ENCODE measurements at regions not wholly inside any gene's neighbourhood (a gene's known extent, or its start where the extent isn't known, plus 50 kb on each side); places are given as distances from the start of the nearest gene placed in this dataset.

DNA sequence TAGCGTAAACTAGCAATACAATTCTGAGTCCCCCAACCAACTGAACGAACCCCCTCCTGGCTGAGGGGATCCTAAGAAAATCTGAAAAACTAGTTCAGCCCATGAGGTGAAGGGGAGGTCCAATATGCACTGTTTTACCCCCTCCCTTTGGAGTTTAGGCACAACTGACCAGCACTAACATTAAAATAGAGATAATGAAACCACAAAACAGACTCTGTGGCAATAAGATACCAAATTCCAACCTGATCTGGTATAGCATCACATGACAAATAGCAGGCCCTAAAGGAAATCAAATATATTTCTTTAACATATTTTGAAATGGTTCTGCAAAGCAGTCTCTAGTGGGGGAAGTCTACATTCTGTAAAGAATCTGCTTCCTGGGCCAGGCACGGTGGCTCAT, 522.5 kb downstream of the TYW1 start:
- Histone ChIP-seq H3F3A (replicated peaks; ENCODE audit: low read depth) (no peaks in the 10 kb centered on the region), H3K4me2 (no peak overlapping the region), H3K27ac (ENCODE audit: low read depth) (no peak overlapping the region), H4K20me1 (replicated peaks; ENCODE audit: insufficient read depth) (no peaks in the 10 kb centered on the region), H3K4me1 (ENCODE audit: insufficient read depth) (no peaks in the 10 kb centered on the region), H2AFZ (no peak overlapping the region), H3K79me2 (replicated peaks; ENCODE audit: insufficient read depth) (no peaks in the 10 kb centered on the region), H3K4me3 (no peak overlapping the region), H3K27me3 (ENCODE audit: insufficient read depth) (no peaks in the 10 kb centered on the region), H3K36me3 (ENCODE audit: insufficient read depth) (no peaks in the 10 kb centered on the region), H3K9me2 (ENCODE audit: insufficient read depth) (no peaks in the 10 kb centered on the region)
- TF ChIP-seq STAT1 (IDR thresholded peaks at IDR 0.05; ENCODE audit: unreplicated experiment) = no peak
- no peak for TF ChIP-seq ZNF331 (CRISPR knock-in tag; IDR thresholded peaks at IDR 0.05; ENCODE audit: low read depth)
- no peak for TF ChIP-seq NANOG (IDR thresholded peaks at IDR 0.05; ENCODE audit: borderline replicate concordance)
- Mint-ChIP-seq H3K27me3 (ENCODE audit: insufficient read depth, low read depth, poor library complexity) (peaks cover 5% of the 10 kb centered on the region), H3K9me3 (peaks cover 97% of the 10 kb centered on the region), H3K27ac (no peak overlapping the region), H3K4me1 (no peaks in the 10 kb centered on the region), H3K4me3 (no peak overlapping the region), H3K36me3 (ENCODE audit: low read depth) (peaks cover 31% of the 10 kb centered on the region)
- no peak for DNase-seq (ENCODE audit: low spot score)
- ATAC-seq = no peak

DNA sequence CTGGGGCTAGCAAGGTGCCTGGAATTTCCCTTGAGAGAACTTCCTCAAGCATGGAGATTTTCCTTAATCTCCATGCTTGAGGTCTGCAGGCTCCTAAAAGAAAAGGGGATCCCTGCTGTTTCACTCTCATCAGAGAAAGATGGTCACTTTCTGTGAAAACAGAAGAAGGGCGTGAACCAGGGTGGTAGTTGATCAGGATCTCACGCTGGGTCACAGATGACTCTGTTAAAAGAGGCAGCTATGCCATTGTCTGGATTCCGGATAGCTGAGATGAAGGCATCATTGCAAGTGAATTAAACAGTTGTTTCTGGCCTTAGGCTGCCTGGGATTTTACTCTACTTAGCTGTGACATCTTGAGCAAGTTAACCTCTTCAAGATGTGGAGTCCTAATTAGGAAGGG, 525.9 kb downstream of the TYW1 start:
- Mint-ChIP-seq H3K36me3 (ENCODE audit: low read depth) (peaks cover 28% of the 10 kb centered on the region), H3K9me3 (peaks cover 99% of the 10 kb centered on the region), H3K27ac (no peak overlapping the region), H3K4me1 (no peaks in the 10 kb centered on the region), H3K4me3 (no peak overlapping the region), H3K27me3 (ENCODE audit: insufficient read depth, low read depth, poor library complexity) (no peaks in the 10 kb centered on the region)
- no peaks in the 10 kb centered on the region for H3K36me3 ChIP-seq (ENCODE audit: insufficient read depth)
- no peaks in the 10 kb centered on the region for H3F3A ChIP-seq (replicated peaks; ENCODE audit: low read depth)
- H3K4me1 ChIP-seq (ENCODE audit: insufficient read depth) = no peaks in the 10 kb centered on the region
- H3K9me2 ChIP-seq (ENCODE audit: insufficient read depth) = no peaks in the 10 kb centered on the region
- DNase-seq (ENCODE audit: low spot score) (no peak), ATAC-seq (no peak)
- no peaks in the 10 kb centered on the region for H3K79me2 ChIP-seq (replicated peaks; ENCODE audit: insufficient read depth)
- no peaks in the 10 kb centered on the region for H3K27me3 ChIP-seq (ENCODE audit: insufficient read depth)
- H3K27ac ChIP-seq (ENCODE audit: low read depth) = no peak overlapping the region
- no peak overlapping the region for H2AFZ ChIP-seq
- no peaks in the 10 kb centered on the region for H4K20me1 ChIP-seq (replicated peaks; ENCODE audit: insufficient read depth)
- H3K4me2 ChIP-seq = no peak overlapping the region
- H3K4me3 ChIP-seq = no peak overlapping the region
- TF ChIP-seq, protein P1, sequence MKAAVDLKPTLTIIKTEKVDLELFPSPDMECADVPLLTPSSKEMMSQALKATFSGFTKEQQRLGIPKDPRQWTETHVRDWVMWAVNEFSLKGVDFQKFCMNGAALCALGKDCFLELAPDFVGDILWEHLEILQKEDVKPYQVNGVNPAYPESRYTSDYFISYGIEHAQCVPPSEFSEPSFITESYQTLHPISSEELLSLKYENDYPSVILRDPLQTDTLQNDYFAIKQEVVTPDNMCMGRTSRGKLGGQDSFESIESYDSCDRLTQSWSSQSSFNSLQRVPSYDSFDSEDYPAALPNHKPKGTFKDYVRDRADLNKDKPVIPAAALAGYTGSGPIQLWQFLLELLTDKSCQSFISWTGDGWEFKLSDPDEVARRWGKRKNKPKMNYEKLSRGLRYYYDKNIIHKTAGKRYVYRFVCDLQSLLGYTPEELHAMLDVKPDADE (IDR thresholded peaks at IDR 0.05) = no peak
- TF ChIP-seq POLR2AphosphoS5 (IDR thresholded peaks at IDR 0.05; ENCODE audit: low read depth) = no peak
- no peak for TF ChIP-seq ZNF114 (CRISPR knock-in tag; IDR thresholded peaks at IDR 0.05)
- TF ChIP-seq, protein P2, sequence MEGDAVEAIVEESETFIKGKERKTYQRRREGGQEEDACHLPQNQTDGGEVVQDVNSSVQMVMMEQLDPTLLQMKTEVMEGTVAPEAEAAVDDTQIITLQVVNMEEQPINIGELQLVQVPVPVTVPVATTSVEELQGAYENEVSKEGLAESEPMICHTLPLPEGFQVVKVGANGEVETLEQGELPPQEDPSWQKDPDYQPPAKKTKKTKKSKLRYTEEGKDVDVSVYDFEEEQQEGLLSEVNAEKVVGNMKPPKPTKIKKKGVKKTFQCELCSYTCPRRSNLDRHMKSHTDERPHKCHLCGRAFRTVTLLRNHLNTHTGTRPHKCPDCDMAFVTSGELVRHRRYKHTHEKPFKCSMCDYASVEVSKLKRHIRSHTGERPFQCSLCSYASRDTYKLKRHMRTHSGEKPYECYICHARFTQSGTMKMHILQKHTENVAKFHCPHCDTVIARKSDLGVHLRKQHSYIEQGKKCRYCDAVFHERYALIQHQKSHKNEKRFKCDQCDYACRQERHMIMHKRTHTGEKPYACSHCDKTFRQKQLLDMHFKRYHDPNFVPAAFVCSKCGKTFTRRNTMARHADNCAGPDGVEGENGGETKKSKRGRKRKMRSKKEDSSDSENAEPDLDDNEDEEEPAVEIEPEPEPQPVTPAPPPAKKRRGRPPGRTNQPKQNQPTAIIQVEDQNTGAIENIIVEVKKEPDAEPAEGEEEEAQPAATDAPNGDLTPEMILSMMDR (conservative IDR thresholded peaks at IDR 0.05; ENCODE audit: low read depth in 2 of 2) = no peak
- TF ChIP-seq, protein P3, sequence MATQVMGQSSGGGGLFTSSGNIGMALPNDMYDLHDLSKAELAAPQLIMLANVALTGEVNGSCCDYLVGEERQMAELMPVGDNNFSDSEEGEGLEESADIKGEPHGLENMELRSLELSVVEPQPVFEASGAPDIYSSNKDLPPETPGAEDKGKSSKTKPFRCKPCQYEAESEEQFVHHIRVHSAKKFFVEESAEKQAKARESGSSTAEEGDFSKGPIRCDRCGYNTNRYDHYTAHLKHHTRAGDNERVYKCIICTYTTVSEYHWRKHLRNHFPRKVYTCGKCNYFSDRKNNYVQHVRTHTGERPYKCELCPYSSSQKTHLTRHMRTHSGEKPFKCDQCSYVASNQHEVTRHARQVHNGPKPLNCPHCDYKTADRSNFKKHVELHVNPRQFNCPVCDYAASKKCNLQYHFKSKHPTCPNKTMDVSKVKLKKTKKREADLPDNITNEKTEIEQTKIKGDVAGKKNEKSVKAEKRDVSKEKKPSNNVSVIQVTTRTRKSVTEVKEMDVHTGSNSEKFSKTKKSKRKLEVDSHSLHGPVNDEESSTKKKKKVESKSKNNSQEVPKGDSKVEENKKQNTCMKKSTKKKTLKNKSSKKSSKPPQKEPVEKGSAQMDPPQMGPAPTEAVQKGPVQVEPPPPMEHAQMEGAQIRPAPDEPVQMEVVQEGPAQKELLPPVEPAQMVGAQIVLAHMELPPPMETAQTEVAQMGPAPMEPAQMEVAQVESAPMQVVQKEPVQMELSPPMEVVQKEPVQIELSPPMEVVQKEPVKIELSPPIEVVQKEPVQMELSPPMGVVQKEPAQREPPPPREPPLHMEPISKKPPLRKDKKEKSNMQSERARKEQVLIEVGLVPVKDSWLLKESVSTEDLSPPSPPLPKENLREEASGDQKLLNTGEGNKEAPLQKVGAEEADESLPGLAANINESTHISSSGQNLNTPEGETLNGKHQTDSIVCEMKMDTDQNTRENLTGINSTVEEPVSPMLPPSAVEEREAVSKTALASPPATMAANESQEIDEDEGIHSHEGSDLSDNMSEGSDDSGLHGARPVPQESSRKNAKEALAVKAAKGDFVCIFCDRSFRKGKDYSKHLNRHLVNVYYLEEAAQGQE (IDR thresholded peaks at IDR 0.05; ENCODE audit: unreplicated experiment) = no peak
- TF ChIP-seq NANOG (IDR thresholded peaks at IDR 0.05; ENCODE audit: borderline replicate concordance) = no peak
- TF ChIP-seq ZNF331 (CRISPR knock-in tag; IDR thresholded peaks at IDR 0.05; ENCODE audit: low read depth) = no peak
- TF ChIP-seq JUNB (IDR thresholded peaks at IDR 0.05; ENCODE audit: unreplicated experiment) = no peak
- TF ChIP-seq EZH2phosphoT487 (IDR thresholded peaks at IDR 0.05; ENCODE audit: unreplicated experiment) = no peak
- TF ChIP-seq EZH2 (IDR thresholded peaks at IDR 0.05; ENCODE audit: low read depth, unreplicated experiment) = no peak
- TF ChIP-seq CREB1 (CRISPR knock-in tag; IDR thresholded peaks at IDR 0.05; ENCODE audit: low read depth) = no peak
